GM20000 (cell line): ENCODE measurements at regions not wholly inside any gene's neighbourhood (a gene's known extent, or its start where the extent isn't known, plus 50 kb on each side); places are given as distances from the start of the nearest gene placed in this dataset.

Experiments
- DNase-seq: peaks from one replicate; pipeline ENCODE4 v3.0.0; 2012; ENCODE audit warnings: low spot score
- TF ChIP-seq, protein P1 (sequence below): IDR thresholded peaks from 2 replicates; pipeline ENCODE4 v1.5.1; 2012; ENCODE audit warnings: mild to moderate bottlenecking, control low read depth; ENCODE audit errors: extremely low read depth, missing control alignments

DNA sequence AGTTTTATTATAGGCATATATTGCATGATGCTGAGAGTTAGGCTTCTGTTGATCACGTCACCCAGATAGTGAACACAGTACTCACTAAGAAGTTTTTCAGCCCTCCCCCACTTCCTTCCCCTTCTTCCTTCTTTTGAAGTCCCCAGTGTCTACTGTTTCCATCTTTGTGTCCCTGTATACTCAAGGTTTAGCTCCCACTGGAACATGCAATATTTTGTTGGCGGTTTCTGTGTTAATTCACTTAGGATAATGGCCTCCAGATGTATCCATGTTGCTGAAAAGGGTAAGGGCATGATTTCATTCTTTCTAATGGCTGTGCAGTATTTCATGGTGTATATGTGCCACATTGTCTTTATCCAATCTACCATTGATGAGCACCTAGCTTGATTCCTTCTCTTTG, 764.3 kb downstream of the MTRR start:
- DNase-seq: no peak
- TF ChIP-seq, protein P1, sequence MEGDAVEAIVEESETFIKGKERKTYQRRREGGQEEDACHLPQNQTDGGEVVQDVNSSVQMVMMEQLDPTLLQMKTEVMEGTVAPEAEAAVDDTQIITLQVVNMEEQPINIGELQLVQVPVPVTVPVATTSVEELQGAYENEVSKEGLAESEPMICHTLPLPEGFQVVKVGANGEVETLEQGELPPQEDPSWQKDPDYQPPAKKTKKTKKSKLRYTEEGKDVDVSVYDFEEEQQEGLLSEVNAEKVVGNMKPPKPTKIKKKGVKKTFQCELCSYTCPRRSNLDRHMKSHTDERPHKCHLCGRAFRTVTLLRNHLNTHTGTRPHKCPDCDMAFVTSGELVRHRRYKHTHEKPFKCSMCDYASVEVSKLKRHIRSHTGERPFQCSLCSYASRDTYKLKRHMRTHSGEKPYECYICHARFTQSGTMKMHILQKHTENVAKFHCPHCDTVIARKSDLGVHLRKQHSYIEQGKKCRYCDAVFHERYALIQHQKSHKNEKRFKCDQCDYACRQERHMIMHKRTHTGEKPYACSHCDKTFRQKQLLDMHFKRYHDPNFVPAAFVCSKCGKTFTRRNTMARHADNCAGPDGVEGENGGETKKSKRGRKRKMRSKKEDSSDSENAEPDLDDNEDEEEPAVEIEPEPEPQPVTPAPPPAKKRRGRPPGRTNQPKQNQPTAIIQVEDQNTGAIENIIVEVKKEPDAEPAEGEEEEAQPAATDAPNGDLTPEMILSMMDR: no peak

DNA sequence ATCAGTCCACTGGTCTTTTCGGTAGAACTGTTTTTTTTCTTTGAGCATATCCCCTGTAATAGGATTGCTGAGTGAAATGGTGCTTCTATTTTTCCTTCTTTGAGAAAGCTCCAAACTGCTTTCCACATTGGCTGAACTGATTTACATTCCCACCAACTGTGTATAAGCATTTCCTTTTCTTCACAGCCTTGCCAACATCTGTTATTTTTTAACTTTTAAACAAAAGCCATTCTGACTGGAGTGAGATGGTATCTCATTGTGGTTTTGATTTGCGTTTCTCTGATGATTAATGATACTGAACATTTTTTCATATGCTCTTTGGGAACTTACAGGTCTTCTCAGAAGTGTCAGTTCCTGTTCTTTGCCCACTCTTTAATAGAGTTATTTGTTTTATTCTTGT, 764.7 kb downstream of the MTRR start:
- no peak for DNase-seq
- TF ChIP-seq, protein P1: no peak

DNA sequence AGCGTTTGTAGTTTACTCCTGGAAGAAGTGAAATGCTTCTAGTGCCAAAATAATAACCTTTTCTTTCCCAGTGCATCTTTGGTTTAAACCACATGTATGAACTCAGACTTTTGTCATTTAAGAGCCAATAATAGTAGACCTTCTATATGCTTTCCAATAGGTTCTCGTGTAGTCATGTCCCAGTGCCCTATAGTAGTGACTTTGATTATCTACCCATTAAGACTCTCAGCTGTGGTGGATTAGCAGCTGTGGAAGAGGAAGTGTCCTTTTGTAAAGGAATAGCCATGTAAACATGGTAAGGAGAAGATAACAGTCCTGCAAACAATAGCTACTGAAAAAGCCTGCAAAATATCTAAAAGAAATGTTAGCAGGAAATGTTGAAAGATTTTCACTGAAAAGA, 765.3 kb downstream of the MTRR start:
- TF ChIP-seq, protein P1: no peak
- no peak for DNase-seq

DNA sequence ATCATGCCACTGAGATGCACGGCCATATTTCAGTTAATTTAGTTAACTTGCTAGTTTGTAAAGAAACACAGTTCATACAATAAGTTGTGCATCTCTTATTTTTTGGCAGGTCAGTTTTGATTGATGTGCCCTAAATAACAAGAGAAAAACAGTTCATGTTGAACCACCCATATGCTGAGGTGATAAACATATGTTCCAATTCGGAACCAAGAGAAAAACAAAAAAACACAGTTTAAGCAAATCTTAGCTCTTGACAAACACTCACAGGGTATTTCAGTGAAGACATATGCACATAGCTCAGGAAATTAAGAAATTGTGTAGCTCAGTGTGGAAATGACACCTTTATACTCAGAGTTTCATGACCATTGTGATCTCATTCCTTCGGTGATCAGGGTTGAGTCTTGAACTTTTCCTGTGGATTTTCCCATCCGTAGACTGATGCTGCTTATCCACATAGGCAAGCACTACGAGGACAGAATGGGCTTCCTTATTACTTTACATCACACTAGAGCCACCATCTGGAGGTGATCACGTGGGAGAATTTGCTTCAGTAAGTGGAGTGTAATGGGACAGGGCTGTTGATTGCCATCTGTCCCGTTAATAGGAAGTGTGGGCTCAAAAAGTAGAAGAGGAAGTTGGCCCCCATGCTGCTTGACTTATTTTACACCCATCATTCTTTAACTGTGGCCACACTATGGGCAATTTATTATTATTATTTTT, 773.0 kb downstream of the MTRR start:
- DNase-seq: no peak
- TF ChIP-seq, protein P1: no peak

DNA sequence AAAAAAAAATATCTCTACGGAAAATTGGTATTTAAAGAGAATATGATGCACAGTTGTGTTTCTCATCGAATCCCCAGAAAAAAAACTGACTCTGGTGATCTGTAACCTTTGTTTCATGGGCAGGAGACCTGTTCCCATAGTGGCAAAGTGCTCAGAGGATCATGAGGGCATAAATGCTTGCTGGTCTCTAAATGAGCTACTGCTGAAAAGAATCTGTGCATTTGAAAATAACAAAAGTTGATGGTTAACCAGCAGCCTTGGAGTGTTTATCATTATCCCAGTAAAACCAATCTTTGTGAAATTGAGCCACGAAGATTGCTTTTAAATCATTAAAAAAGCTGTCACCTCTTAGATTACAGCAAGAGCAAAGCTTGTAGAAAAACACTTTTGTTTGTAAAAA, 775.4 kb downstream of the MTRR start:
- TF ChIP-seq, protein P1: no peak
- no peak for DNase-seq

DNA sequence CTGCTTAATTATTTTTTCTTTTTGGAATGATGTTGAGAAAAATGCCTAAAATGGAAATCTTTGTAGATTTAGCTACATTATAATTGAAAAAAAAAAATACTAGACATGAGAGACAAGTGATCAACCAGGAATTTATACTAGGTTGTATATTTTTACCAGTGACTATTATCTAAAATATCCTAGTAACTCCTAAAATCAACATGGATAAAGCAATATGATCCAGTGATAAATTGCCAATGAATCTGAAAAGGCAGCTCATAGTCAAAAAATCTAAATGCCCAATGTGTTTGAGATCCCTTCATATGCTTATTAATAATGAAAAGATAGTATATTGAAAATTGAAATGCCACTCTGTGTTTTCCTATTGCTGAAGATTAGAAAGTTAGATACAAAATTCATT, 778.2 kb downstream of the MTRR start:
- TF ChIP-seq, protein P1: no peak
- no peak for DNase-seq

DNA sequence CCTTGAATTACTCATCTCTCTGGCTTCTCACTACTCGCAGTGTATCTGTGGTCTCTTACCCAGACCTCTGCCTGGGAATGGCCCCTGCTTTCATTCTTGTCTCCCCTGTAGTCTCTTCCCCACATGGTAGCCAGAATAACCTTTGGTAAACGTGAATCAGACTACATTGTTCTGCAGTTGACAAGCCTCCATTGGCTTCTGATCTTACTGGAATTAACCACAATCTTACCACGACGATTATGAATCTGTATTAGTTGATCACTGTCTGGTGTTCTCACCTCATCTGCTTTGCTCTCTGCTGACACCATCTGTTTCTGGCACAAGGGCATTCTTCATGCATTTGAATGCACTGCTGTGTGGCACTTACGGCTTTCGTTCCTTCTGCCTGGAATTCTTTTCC, 781.2 kb downstream of the MTRR start:
- TF ChIP-seq, protein P1: no peak
- DNase-seq: no peak
